Activated CD8-positive, alpha-beta memory T cell treated with anti-CD3 and anti-CD28 coated beads for 24 hours (primary cell): ENCODE measurements at regions not wholly inside any gene's neighbourhood (a gene's known extent, or its start where the extent isn't known, plus 50 kb on each side); places are given as distances from the start of the nearest gene placed in this dataset.

Experiments used
- DNase-seq: peaks from one replicate; pipeline ENCODE4 v3.0.0-alpha.2; 2020

- DNase-seq: no peak
These were observed 53.7 kb upstream of the SMAD1 start for GRCh38 chr4:145427991-145428390.

GRCh38 chr4:145427221-145427620 is 54.4 kb upstream of the SMAD1 start:
- DNase-seq: no peak

GRCh38 chr4:145423017-145423708 is 58.5 kb upstream of the SMAD1 start:
- no peak for DNase-seq

- no peak for DNase-seq
These were observed 60.9 kb upstream of the SMAD1 start for GRCh38 chr4:145420595-145421214.

- no peak for DNase-seq
These were observed 62.9 kb upstream of the SMAD1 start for GRCh38 chr4:145418739-145419138.

GRCh38 chr4:145417348-145418130 is 64.1 kb upstream of the SMAD1 start:
- DNase-seq: no peak

- DNase-seq: no peak
These were observed 66.8 kb upstream of the SMAD1 start for GRCh38 chr4:145414841-145415240.

GRCh38 chr4:145414226-145414625 is 67.4 kb upstream of the SMAD1 start:
- DNase-seq: no peak

GRCh38 chr4:145406970-145407369 is 74.7 kb upstream of the SMAD1 start:
- DNase-seq: no peak

GRCh38 chr4:145404761-145405160 is 76.9 kb upstream of the SMAD1 start:
- DNase-seq: no peak

- no peak for DNase-seq
These were observed 85.1 kb upstream of the SMAD1 start for GRCh38 chr4:145396581-145396980.

GRCh38 chr4:145390571-145390970 is 91.1 kb upstream of the SMAD1 start:
- no peak for DNase-seq

GRCh38 chr4:145389550-145389949 is 92.1 kb upstream of the SMAD1 start:
- no peak for DNase-seq

GRCh38 chr4:145388043-145388442 is 93.6 kb upstream of the SMAD1 start:
- no peak for DNase-seq

- DNase-seq: no peak
These were observed 94.6 kb upstream of the SMAD1 start for GRCh38 chr4:145387079-145387478.

- DNase-seq: no peak
These were observed 100.5 kb upstream of the SMAD1 start for GRCh38 chr4:145381163-145381562.

GRCh38 chr4:145380123-145380522 is 101.5 kb upstream of the SMAD1 start:
- no peak for DNase-seq

GRCh38 chr4:145375416-145375815 is 106.2 kb upstream of the SMAD1 start:
- no peak for DNase-seq

GRCh38 chr4:145352438-145353145 is 129.1 kb upstream of the SMAD1 start:
- DNase-seq: no peak

GRCh38 chr4:145351922-145352321 is 129.7 kb upstream of the SMAD1 start:
- DNase-seq: no peak

- no peak for DNase-seq
These were observed 130.5 kb upstream of the SMAD1 start for GRCh38 chr4:145351162-145351561.

- no peak for DNase-seq
These were observed 133.4 kb upstream of the SMAD1 start for GRCh38 chr4:145348291-145348690.

- no peak for DNase-seq
These were observed 134.0 kb upstream of the SMAD1 start for GRCh38 chr4:145347684-145348083.
